Stomach (tissue), 8 donors: ENCODE measurements at regions not wholly inside any gene's neighbourhood (a gene's known extent, or its start where the extent isn't known, plus 50 kb on each side); places are given as distances from the start of the nearest gene placed in this dataset.

Experiments used
- DNase-seq, 2 donors: peaks; one replicate each; pipeline versions ENCODE4 v3.0.0 to v3.0.0-alpha.2; 2013 to 2019
- H3K27ac ChIP-seq, 5 donors: fragments of 200-600 bp in 4 of 5; sonication (generic) in 4 of 5; one replicate each; pipeline ENCODE4 v1.5.1; 2013 to 2019; ENCODE audit warnings: mild to moderate bottlenecking in 1 of 5, moderate library complexity in 1 of 5
- H3K27me3 ChIP-seq, 3 donors: fragments of 200-600 bp; sonication (generic); one replicate each; pipeline ENCODE4 v1.5.1; 2017 to 2019; ENCODE audit warnings: mixed run types in 1 of 3
- H3K36me3 ChIP-seq, 4 donors: fragments of 200-600 bp; sonication (generic); 1 replicate in 3 of 4; 2 replicates in 1 of 4; pipeline ENCODE4 v1.5.1; 2016 to 2019
- H3K4me1 ChIP-seq, 4 donors: fragments of 200-600 bp; sonication (generic); one replicate each; pipeline ENCODE4 v1.5.1; 2016 to 2019
- H3K4me3 ChIP-seq, 4 donors: fragments of 200-600 bp; sonication (generic) in 3 of 4; one replicate each; pipeline ENCODE4 v1.5.1; 2016 to 2019; ENCODE audit warnings: mild to moderate bottlenecking in 1 of 4
- H3K9me3 ChIP-seq, 4 donors: fragments of 200-600 bp; sonication (generic); one replicate each; pipeline ENCODE4 v1.5.1; 2016 to 2019
- EP300 ChIP-seq: sonication (generic); formaldehyde crosslinking; IDR thresholded peaks from one replicate; pipeline ENCODE4 v1.6.1; 2017; ENCODE audit warnings: antibody characterized with exemption
- POLR2A ChIP-seq, 4 donors: fragments of 450-650 bp; IDR thresholded peaks; one replicate each; pipeline ENCODE4 v1.6.1; 2016; ENCODE audit warnings: antibody characterized with exemption in 4 of 4, control low read depth in 2 of 4, mild to moderate bottlenecking in 1 of 4, moderate library complexity in 1 of 4
- POLR2AphosphoS5 ChIP-seq, 3 donors: sonication (generic); formaldehyde crosslinking; IDR thresholded peaks; one replicate each; pipeline ENCODE4 v1.6.1; 2016; ENCODE audit warnings: antibody characterized with exemption in 3 of 3
- WGBS, 5 donors: extraction: QIAGEN DNeasy Blood & Tissue Kit in 3 of 5; methylation state at CpG; one replicate each; pipeline versions ENCODE4 v1.1.5 to v1.1.7; 2013 to 2018; 5-methylcytosine and 5-hydroxymethylcytosine counted together
- intact Hi-C: fragments of 100-400 bp; cut with DNase I; formaldehyde crosslinking; loops from one replicate; pipeline ENCODE4 v1.15.1; 2023; ENCODE audit warnings: low total_unique reads
- TF ChIP-seq, protein P1 (sequence below), 7 experiments: fragments of 450-650 bp in 4 of 7; fragments of 200-600 bp in 3 of 7; sonication (generic) in 3 of 7; IDR thresholded peaks; one replicate each; pipeline ENCODE4 v1.5.1; 2016 to 2019; ENCODE audit warnings: antibody characterized with exemption in 7 of 7, control low read depth in 2 of 7, mild to moderate bottlenecking in 1 of 7
- donor health status: healthy with polysubstance abuse.
- donor health status: Bipolar disorder and iron deficiency.
- donor health status: healthy.

DNA sequence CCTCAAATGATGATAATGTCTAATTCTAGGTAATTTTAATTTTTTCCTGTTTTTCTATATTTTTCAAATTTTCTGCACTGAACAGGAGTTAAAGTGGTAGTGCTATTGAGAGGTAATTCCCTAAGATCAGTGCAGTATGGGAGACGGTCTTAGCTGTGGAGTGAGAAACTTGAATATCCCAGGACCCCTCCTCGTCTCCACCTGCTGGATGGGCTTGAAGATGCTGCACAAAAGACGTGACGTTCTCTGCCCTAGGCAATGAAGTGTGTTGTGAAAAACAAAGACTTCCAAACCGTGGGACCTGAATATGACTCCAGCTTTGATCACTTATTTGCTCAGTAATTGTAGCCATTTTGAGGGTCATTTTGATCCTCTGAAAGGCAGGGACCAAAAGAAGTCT, 298.1 kb downstream of the VRK1 start:
- TF ChIP-seq POLR2A (IDR thresholded peaks at IDR 0.05) (no peak), EP300 (no peak), POLR2AphosphoS5 (IDR thresholded peaks at IDR 0.05) (no peak)
- TF ChIP-seq, protein P1, sequence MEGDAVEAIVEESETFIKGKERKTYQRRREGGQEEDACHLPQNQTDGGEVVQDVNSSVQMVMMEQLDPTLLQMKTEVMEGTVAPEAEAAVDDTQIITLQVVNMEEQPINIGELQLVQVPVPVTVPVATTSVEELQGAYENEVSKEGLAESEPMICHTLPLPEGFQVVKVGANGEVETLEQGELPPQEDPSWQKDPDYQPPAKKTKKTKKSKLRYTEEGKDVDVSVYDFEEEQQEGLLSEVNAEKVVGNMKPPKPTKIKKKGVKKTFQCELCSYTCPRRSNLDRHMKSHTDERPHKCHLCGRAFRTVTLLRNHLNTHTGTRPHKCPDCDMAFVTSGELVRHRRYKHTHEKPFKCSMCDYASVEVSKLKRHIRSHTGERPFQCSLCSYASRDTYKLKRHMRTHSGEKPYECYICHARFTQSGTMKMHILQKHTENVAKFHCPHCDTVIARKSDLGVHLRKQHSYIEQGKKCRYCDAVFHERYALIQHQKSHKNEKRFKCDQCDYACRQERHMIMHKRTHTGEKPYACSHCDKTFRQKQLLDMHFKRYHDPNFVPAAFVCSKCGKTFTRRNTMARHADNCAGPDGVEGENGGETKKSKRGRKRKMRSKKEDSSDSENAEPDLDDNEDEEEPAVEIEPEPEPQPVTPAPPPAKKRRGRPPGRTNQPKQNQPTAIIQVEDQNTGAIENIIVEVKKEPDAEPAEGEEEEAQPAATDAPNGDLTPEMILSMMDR (IDR thresholded peaks at IDR 0.05) = no peak

DNA sequence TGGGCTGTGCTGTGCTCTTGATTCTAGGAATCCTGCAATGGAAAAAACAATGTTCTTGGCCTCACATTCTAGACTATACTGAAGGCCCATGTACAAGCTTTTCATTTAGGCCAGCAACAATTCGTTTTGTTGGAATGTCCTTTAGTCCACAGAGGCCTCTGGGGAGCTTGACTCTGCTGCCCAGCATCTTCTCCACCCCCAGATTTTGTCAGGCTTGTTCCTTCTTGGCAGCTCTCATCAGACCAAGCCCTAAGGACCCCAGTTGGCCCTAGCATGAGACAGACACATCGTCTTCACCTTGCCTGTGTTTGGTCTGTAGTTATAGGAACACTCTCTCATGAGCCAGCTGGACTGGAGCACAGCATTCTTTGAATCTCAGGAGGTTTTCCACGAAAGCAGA, 300.1 kb downstream of the VRK1 start:
- TF ChIP-seq POLR2AphosphoS5 (IDR thresholded peaks at IDR 0.05) = no peak
- no peak for TF ChIP-seq POLR2A (IDR thresholded peaks at IDR 0.05)
- no peak for TF ChIP-seq EP300
- TF ChIP-seq, protein P1 (IDR thresholded peaks at IDR 0.05) = no peak
- WGBS, 5 donors = 38 to 55% (median 49%) methylated on average over 3 of the region's 3 CpGs

More for the DNA sequence above, 298.1 kb downstream of the VRK1 start:
- Histone ChIP-seq H3K27me3 (peaks cover 0 to 11% (median 0%) of the 10 kb centered on the region in 3 donors), H3K27ac (no peak overlapping the region), H3K4me1 (no peaks in the 10 kb centered on the region), H3K4me3 (no peak overlapping the region), H3K9me3 (no peaks in the 10 kb centered on the region), H3K36me3 (no peaks in the 10 kb centered on the region)
- WGBS, 5 donors = 48 to 58% (median 52%) methylated on average over 5 of the region's 5 CpGs
- intact Hi-C loops = no loop called here
- DNase-seq = no peak

DNA sequence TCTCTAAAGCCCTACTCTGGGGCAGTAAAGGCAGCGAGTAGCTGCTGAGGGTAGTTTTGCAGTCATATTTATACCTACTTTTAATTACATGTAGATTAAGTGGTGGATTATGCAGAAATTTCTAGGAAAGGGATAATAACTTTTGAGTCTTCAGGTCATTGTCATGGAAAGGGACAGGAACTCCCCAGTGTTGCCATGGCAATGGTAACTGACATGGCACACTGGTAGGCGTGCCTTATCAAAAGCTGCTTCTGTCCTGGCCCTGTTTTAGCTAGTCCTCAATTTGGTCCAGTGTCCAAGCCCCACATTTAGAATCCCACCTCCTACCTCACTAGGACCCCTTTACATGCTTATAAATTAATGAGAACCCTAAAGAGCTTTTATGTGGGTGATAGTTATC, 303.1 kb downstream of the VRK1 start:
- H3K36me3 ChIP-seq = no peaks in the 10 kb centered on the region
- no peak for DNase-seq
- no peaks in the 10 kb centered on the region for H3K9me3 ChIP-seq
- H3K4me3 ChIP-seq = no peak overlapping the region
- TF ChIP-seq POLR2A (IDR thresholded peaks at IDR 0.05) (no peak), EP300 (no peak), POLR2AphosphoS5 (IDR thresholded peaks at IDR 0.05) (no peak)
- TF ChIP-seq, protein P1 (IDR thresholded peaks at IDR 0.05) = no peak
- no peaks in the 10 kb centered on the region for H3K4me1 ChIP-seq
- H3K27ac ChIP-seq = no peak overlapping the region
- WGBS, 5 donors = 77 to 87% (median 84%) methylated on average over 2 of the region's 2 CpGs
- peaks cover 0 to 31% (median 0%) of the 10 kb centered on the region in 3 donors for H3K27me3 ChIP-seq
- intact Hi-C loops = no loop called here

More for the DNA sequence above, 300.1 kb downstream of the VRK1 start:
- intact Hi-C loops = no loop called here
- H3K4me3 ChIP-seq = no peak overlapping the region
- no peaks in the 10 kb centered on the region for H3K4me1 ChIP-seq
- no peak overlapping the region for H3K27ac ChIP-seq
- DNase-seq = peak in 1 of 2 donors; percentile 7
- no peaks in the 10 kb centered on the region for H3K9me3 ChIP-seq
- peaks cover 0 to 22% (median 0%) of the 10 kb centered on the region in 3 donors for H3K27me3 ChIP-seq
- H3K36me3 ChIP-seq = no peaks in the 10 kb centered on the region

DNA sequence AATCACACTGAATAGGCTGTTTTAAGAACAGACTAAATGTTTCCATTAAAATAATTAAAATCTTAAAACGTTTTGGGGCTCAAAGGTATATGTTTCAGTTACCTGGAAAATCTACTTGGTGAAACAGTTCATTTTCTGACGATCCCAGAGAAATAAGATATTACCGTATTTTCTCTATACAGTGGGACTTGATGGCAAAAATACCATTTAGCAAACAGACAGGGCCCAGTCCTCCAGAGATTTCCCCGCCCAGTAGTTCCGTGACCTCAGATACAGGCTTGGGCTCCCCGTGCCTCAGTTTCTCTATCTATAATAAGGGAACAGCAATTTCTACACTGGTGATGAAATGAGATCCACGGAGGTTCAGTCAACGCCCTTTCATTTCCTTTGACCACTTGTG, 304.4 kb downstream of the VRK1 start:
- intact Hi-C loops = no loop called here
- no peaks in the 10 kb centered on the region for H3K9me3 ChIP-seq
- H3K27ac ChIP-seq = no peak overlapping the region
- no peaks in the 10 kb centered on the region for H3K4me1 ChIP-seq
- WGBS, 5 donors = 64 to 71% (median 68%) methylated on average over 8 of the region's 8 CpGs
- no peak for DNase-seq
- no peak for TF ChIP-seq POLR2A (IDR thresholded peaks at IDR 0.05)
- no peak for TF ChIP-seq POLR2AphosphoS5 (IDR thresholded peaks at IDR 0.05)
- no peak for TF ChIP-seq EP300
- TF ChIP-seq, protein P1 (IDR thresholded peaks at IDR 0.05) = no peak
- no peak overlapping the region for H3K4me3 ChIP-seq
- no peaks in the 10 kb centered on the region for H3K36me3 ChIP-seq
- peaks cover 0 to 43% (median 0%) of the 10 kb centered on the region in 3 donors for H3K27me3 ChIP-seq
